MCF 10A (cell line): ENCODE measurements at regions not wholly inside any gene's neighbourhood (a gene's known extent, or its start where the extent isn't known, plus 50 kb on each side); places are given as distances from the start of the nearest gene placed in this dataset.

Source experiments
- BruUV-seq: library from RNA; stranded (reverse); fragments of 400-500 nt; replicated peaks from 2 replicates; lab custom pipeline; 2021; lab: Mats Ljungman, UMichigan
- CTCF ChIA-PET: fragments of 300-600 bp; sonication (Branson Sonifier 250); formaldehyde crosslinking; extraction: SDS; loops from one replicate; lab custom pipeline; 2021; ENCODE audit warnings: antibody characterized with exemption, inconsistent platforms; lab: Yijun Ruan, JAX
- POLR2A ChIA-PET: fragments of 300-600, 350-650 bp; sonication (Branson Sonifier 250); formaldehyde crosslinking; extraction: SDS; loops from one replicate; lab custom pipeline; 2020; ENCODE audit warnings: antibody characterized with exemption, inconsistent platforms; lab: Yijun Ruan, JAX
- DNase-seq: peaks from one replicate; pipeline ENCODE4 v3.0.0-alpha.2; 2018; ENCODE audit not compliant: unreplicated experiment
- H3K27ac Mint-ChIP-seq: one replicate; pipeline ENCODE4 v1.8.0; 2022; ENCODE audit warnings: mild to moderate bottlenecking, low read depth, mixed read lengths; ENCODE audit not compliant: unreplicated experiment
- H3K27me3 Mint-ChIP-seq: one replicate; pipeline ENCODE4 v1.8.0; 2022; ENCODE audit warnings: mixed read lengths; ENCODE audit not compliant: insufficient read depth, unreplicated experiment
- H3K36me3 Mint-ChIP-seq: one replicate; pipeline ENCODE4 v1.8.0; 2022; ENCODE audit warnings: mild to moderate bottlenecking, moderate library complexity, mixed read lengths; ENCODE audit not compliant: insufficient read depth, unreplicated experiment
- H3K4me1 Mint-ChIP-seq: one replicate; pipeline ENCODE4 v1.8.0; 2022; ENCODE audit warnings: mixed read lengths; ENCODE audit not compliant: insufficient read depth, unreplicated experiment
- H3K4me3 Mint-ChIP-seq: one replicate; pipeline ENCODE4 v1.8.0; 2022; ENCODE audit warnings: mild to moderate bottlenecking, moderate library complexity, mixed read lengths; ENCODE audit not compliant: unreplicated experiment
- H3K9me3 Mint-ChIP-seq: one replicate; pipeline ENCODE4 v1.8.0; 2022; ENCODE audit warnings: mixed read lengths; ENCODE audit not compliant: unreplicated experiment
- intact Hi-C: fragments of 100-400 bp; cut with micrococcal nuclease; formaldehyde crosslinking; loops from 2 replicates; pipeline ENCODE4 v1.14.1; 2022
- TF ChIP-seq, protein P1 (sequence below): fragments of 200-600 bp; IDR thresholded peaks from one replicate; pipeline ENCODE4 v1.8.0; 2022; ENCODE audit warnings: antibody characterized with exemption, mild to moderate bottlenecking; ENCODE audit not compliant: unreplicated experiment

DNA sequence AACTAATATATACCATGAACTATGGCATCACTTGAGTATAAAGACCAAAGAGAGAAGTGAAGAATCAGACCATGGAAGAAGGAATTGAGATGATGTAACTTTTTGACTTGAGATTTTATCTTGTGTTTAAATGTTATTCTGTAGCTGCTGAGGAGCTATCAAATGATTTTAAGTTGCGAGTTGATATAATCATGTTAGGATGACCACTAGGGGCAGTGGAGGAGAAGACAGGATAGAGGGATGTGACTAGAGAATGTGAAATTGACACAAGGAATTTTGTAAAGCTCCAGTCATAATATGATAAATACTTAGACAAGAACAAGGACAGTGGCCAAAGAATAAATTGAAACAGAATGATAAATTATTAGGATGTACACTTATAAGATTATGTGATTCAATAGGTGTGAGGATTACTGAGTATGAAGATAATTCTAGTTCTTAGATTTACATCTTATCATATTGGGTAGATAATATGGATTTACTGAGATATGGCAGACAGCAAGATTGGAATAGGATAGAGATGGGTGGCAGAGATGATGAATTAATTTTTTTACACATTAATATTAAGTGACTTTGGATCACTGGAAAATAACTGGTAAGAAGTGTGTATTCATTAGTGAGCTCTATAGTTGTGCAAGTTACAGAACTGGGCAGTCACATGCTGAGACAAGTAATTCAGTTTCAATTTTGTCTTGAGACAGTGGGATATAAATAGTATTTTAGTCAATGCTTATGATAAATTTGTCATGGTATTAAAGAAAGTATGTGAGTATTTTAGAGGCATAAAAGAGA lies 816.0 kb upstream of the PCDH10 start:
- intact Hi-C loops: no loop called here
- TF ChIP-seq, protein P1, sequence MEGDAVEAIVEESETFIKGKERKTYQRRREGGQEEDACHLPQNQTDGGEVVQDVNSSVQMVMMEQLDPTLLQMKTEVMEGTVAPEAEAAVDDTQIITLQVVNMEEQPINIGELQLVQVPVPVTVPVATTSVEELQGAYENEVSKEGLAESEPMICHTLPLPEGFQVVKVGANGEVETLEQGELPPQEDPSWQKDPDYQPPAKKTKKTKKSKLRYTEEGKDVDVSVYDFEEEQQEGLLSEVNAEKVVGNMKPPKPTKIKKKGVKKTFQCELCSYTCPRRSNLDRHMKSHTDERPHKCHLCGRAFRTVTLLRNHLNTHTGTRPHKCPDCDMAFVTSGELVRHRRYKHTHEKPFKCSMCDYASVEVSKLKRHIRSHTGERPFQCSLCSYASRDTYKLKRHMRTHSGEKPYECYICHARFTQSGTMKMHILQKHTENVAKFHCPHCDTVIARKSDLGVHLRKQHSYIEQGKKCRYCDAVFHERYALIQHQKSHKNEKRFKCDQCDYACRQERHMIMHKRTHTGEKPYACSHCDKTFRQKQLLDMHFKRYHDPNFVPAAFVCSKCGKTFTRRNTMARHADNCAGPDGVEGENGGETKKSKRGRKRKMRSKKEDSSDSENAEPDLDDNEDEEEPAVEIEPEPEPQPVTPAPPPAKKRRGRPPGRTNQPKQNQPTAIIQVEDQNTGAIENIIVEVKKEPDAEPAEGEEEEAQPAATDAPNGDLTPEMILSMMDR: no peak
- no TSS peak for BruUV-seq
- peak; percentile 28 for DNase-seq
- H3K27ac Mint-ChIP-seq: peak overlapping the region; percentile 8
- peaks cover 6% of the 10 kb centered on the region for H3K9me3 Mint-ChIP-seq
- peaks cover 21% of the 10 kb centered on the region for H3K4me1 Mint-ChIP-seq
- ChIA-PET CTCF (interaction anchor here (0.6 to 2.5 kb wide), 2 partner anchors 10 to 801 kb away, joined by 3 to 10 read pairs; no protein-coding TSS in a partner anchor), POLR2A (no interaction called here)
- H3K36me3 Mint-ChIP-seq: no peaks in the 10 kb centered on the region
- no peaks in the 10 kb centered on the region for H3K27me3 Mint-ChIP-seq
- H3K4me3 Mint-ChIP-seq: peak overlapping the region; percentile 5

DNA sequence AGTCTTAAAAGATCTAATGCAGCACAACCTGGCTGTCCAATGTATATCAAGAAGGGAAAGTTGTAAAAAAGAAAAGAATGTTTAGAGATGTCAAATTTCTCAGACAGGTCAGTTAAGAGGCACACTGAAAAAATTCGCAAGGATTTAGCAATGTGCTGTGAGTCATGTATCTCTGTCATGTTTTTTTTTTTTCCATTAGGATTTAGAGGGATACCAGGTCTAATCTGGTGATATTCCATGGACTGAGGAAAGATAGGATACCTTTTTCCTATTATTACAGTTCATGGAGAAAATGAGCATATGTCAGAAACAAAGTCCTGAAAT lies 815.4 kb upstream of the PCDH10 start:
- no peaks in the 10 kb centered on the region for H3K27me3 Mint-ChIP-seq
- H3K4me3 Mint-ChIP-seq: peak overlapping the region; percentile 5
- peaks cover 21% of the 10 kb centered on the region for H3K4me1 Mint-ChIP-seq
- TF ChIP-seq, protein P1: no peak
- POLR2A ChIA-PET: no interaction called here
- H3K27ac Mint-ChIP-seq: peak overlapping the region; percentile 8
- intact Hi-C loops: no loop called here
- CTCF ChIA-PET: no interaction called here
- BruUV-seq: no TSS peak
- no peaks in the 10 kb centered on the region for H3K36me3 Mint-ChIP-seq
- peak; percentile 51 for DNase-seq
- H3K9me3 Mint-ChIP-seq: peaks cover 6% of the 10 kb centered on the region

DNA sequence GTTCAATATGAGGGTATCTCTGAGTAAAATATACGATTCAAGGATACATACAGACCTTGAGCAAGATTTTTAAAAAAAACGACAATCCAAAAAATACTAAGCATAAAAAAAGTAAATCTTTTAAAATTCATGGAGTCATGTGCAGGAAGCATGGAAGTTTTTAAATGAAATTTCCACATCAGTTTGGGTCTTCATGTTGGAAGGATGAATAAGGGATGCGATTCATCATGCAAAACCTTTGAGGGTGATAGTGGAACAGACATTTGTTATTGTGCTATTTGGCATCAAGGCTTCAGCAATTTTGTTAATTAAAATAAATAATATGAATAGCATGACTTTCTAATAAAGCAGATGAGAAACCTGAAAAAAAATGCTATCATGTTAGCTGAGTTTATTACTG lies 815.0 kb upstream of the PCDH10 start:
- Mint-ChIP-seq H3K27ac (no peak overlapping the region), H3K4me1 (peaks cover 21% of the 10 kb centered on the region), H3K9me3 (peaks cover 6% of the 10 kb centered on the region), H3K36me3 (no peaks in the 10 kb centered on the region), H3K27me3 (no peaks in the 10 kb centered on the region), H3K4me3 (no peak overlapping the region)
- TF ChIP-seq, protein P1: no peak
- intact Hi-C loops: no loop called here
- ChIA-PET POLR2A (no interaction called here), CTCF (no interaction called here)
- no TSS peak for BruUV-seq
- no peak for DNase-seq

DNA sequence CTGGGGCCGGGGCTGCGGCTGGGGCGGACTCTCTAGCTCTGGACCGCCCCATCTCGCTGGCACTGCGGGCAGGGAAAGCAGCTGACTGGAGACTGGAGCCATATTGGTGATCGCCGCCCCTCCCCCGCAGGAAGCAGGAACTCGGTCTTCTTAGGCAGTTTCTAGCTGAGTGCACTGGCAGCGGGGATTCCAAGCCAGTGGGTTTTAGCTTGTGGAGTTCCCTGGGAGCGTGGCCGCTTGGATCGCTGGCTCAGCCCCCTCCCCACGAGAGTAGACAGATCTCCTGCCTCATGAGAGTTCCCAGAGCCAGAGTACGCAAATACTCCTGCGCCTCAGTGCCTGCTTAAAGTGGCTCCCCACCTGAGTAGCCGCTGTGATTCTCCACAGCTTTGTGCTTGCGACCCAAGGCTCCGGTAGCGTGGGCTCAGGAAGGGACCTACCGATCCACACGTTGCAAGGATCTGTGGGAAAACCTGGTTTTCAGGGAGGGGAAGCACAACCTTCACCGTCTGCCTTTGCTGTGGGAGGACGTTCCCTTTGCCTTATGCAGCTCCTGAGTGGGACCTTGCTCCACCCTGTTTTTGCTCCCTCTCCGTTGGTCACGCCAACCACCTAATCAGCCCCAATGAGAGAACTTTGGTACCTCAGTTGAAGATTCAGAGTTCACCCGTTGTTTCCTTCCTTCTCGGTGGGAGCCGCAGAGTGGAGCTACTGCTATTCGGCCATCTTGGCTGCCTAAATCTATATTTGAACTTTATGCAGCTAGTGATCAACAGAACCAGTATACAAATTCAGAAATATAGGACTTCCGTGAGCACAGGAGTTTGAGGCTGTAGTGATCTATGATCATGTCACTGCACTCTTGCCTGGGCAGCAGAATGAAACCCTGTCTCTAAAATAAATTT lies 803.9 kb upstream of the PCDH10 start:
- BruUV-seq: no TSS peak
- Mint-ChIP-seq H3K9me3 (peaks cover 8% of the 10 kb centered on the region), H3K36me3 (no peaks in the 10 kb centered on the region), H3K4me3 (no peak overlapping the region), H3K27me3 (no peaks in the 10 kb centered on the region), H3K27ac (no peak overlapping the region), H3K4me1 (no peaks in the 10 kb centered on the region)
- intact Hi-C loops: no loop called here
- TF ChIP-seq, protein P1: no peak
- POLR2A ChIA-PET: interaction anchor here (1.3 kb wide), 1 partner anchor 8 kb away, joined by 4 read pairs; no protein-coding TSS in a partner anchor
- no peak for DNase-seq
- CTCF ChIA-PET: interaction anchor here (1.1 kb wide), 1 partner anchor 10 kb away, joined by 3 read pairs; no protein-coding TSS in a partner anchor
